ENCODE measurements at regions not wholly inside any gene's neighbourhood (a gene's known extent, or its start where the extent isn't known, plus 50 kb on each side); places are given as distances from the start of the nearest gene placed in this dataset.

GRCh38 chr20:40444516-40444915, 244.5 kb downstream of the MAFB start:
- intact Hi-C loops (cut with DNase I), result no loop called here
- Histone ChIP-seq H3K4me1 (ENCODE audit: control insufficient read depth in 2 of 3, insufficient read depth in 2 of 3, low read depth in 1 of 3, low read length in 3 of 3) (no peaks in the 10 kb centered on the region), H3K27ac (ENCODE audit: low read depth in 2 of 2, low read length in 2 of 2) (no peak overlapping the region), H3K36me3 (ENCODE audit: control insufficient read depth in 2 of 3, insufficient read depth in 3 of 3, low read length in 3 of 3) (no peaks in the 10 kb centered on the region), H3K27me3 (ENCODE audit: control insufficient read depth, insufficient read depth, low read length) (no peaks in the 10 kb centered on the region), H3K4me3 (ENCODE audit: low read length in 3 of 3) (no peak overlapping the region), H3K9me3 (ENCODE audit: control insufficient read depth in 2 of 3, insufficient read depth in 1 of 3, low read length in 3 of 3) (no peaks in the 10 kb centered on the region), H3K9ac (ENCODE audit: low read length in 3 of 3) (no peak overlapping the region)
- no peak for TF ChIP-seq CTCF (IDR thresholded peaks at IDR 0.05; ENCODE audit: borderline replicate concordance, extremely low read depth, insufficient read depth)
- no peak for DNase-seq
- FAIRE-seq, result no peak

DNA sequence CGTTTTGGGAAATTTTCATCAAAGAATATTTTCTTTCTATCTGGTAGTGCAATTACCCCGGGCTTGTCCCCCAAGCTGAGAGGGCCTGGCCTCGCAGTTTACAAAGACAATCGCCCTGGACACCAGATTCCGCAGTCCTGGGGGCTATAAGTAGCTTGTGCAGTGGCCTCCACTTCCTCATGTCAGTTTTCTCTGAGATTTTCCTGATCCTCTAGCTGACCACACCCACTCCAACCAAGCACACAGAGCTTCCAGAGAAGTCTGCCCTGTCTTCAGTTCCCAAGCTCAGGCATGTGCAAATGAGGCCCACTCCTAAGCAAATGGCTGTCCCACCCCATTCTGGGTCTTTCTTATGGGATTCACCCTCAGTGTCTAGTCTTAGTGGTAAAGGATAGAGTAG, 245.3 kb downstream of the MAFB start:
- intact Hi-C loops (cut with DNase I), result no loop called here
- DNase-seq (no peak), FAIRE-seq (no peak)
- Histone ChIP-seq H3K27ac (ENCODE audit: low read depth in 2 of 2, low read length in 2 of 2) (no peak overlapping the region), H3K27me3 (ENCODE audit: control insufficient read depth, insufficient read depth, low read length) (no peaks in the 10 kb centered on the region), H3K9me3 (ENCODE audit: control insufficient read depth in 2 of 3, insufficient read depth in 1 of 3, low read length in 3 of 3) (no peaks in the 10 kb centered on the region), H3K4me1 (ENCODE audit: control insufficient read depth in 2 of 3, insufficient read depth in 2 of 3, low read depth in 1 of 3, low read length in 3 of 3) (no peaks in the 10 kb centered on the region), H3K36me3 (ENCODE audit: control insufficient read depth in 2 of 3, insufficient read depth in 3 of 3, low read length in 3 of 3) (no peaks in the 10 kb centered on the region), H3K9ac (ENCODE audit: low read length in 3 of 3) (no peak overlapping the region), H3K4me3 (ENCODE audit: low read length in 3 of 3) (no peak overlapping the region)
- no peak for TF ChIP-seq CTCF (IDR thresholded peaks at IDR 0.05; ENCODE audit: borderline replicate concordance, extremely low read depth, insufficient read depth)

DNA sequence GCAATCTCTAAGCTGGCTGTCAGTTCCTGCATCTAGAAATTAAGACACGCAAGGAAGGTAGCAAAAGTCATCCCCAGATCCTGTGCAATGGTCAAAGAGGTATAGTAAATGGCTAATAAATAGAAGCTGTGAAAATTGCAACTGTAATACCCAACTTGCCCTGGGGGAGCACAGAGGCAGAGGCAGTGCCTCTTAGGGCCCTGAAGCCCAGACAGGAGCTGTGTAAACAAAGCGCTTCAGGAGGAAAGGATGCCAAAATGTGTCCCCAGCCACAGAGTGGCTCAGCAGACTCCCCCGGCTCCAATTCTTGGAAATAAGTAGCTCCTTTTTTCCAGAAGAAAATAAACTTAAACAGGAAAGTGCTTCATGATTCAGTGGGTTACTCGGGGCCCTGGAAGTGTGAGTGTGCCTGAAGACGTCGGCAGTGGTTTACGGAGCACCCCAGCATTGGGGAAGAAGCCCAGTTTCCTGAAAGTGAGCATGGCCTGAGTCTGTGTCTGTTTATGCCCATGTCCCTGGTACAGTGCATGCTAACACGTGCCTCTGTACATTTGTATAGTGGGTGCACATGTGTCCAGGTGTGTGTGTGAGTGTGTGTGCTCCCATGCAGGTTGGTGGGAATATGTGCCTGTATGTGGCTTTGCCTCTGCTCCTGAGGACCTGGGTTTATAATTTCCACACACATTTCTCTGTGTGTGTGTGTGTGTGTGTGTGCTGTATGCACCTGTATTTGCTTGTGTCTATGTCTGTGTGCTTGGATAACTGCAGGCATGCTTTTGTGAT, 246.7 kb downstream of the MAFB start:
- H3K9ac ChIP-seq (ENCODE audit: low read length in 3 of 3), result no peak overlapping the region
- no peak for TF ChIP-seq CTCF (IDR thresholded peaks at IDR 0.05; ENCODE audit: borderline replicate concordance, extremely low read depth, insufficient read depth)
- intact Hi-C loops (cut with DNase I), result no loop called here
- no peaks in the 10 kb centered on the region for H3K36me3 ChIP-seq (ENCODE audit: control insufficient read depth in 2 of 3, insufficient read depth in 3 of 3, low read length in 3 of 3)
- H3K27ac ChIP-seq (ENCODE audit: low read depth in 2 of 2, low read length in 2 of 2), result no peak overlapping the region
- peak in 1 of 5 donors; percentile 26 for DNase-seq
- no peak for FAIRE-seq
- no peaks in the 10 kb centered on the region for H3K9me3 ChIP-seq (ENCODE audit: control insufficient read depth in 2 of 3, insufficient read depth in 1 of 3, low read length in 3 of 3)
- H3K4me1 ChIP-seq (ENCODE audit: control insufficient read depth in 2 of 3, insufficient read depth in 2 of 3, low read depth in 1 of 3, low read length in 3 of 3), result no peaks in the 10 kb centered on the region
- H3K4me3 ChIP-seq (ENCODE audit: low read length in 3 of 3), result no peak overlapping the region
- H3K27me3 ChIP-seq (ENCODE audit: control insufficient read depth, insufficient read depth, low read length), result no peaks in the 10 kb centered on the region

GRCh38 chr20:40441771-40442170, 247.3 kb downstream of the MAFB start:
- no peaks in the 10 kb centered on the region for H3K36me3 ChIP-seq (ENCODE audit: control insufficient read depth in 2 of 3, insufficient read depth in 3 of 3, low read length in 3 of 3)
- no peak overlapping the region for H3K27ac ChIP-seq (ENCODE audit: low read depth in 2 of 2, low read length in 2 of 2)
- H3K9ac ChIP-seq (ENCODE audit: low read length in 3 of 3), result no peak overlapping the region
- no peaks in the 10 kb centered on the region for H3K27me3 ChIP-seq (ENCODE audit: control insufficient read depth, insufficient read depth, low read length)
- TF ChIP-seq CTCF (IDR thresholded peaks at IDR 0.05; ENCODE audit: borderline replicate concordance, extremely low read depth, insufficient read depth), result no peak
- no peaks in the 10 kb centered on the region for H3K4me1 ChIP-seq (ENCODE audit: control insufficient read depth in 2 of 3, insufficient read depth in 2 of 3, low read depth in 1 of 3, low read length in 3 of 3)
- H3K9me3 ChIP-seq (ENCODE audit: control insufficient read depth in 2 of 3, insufficient read depth in 1 of 3, low read length in 3 of 3), result no peaks in the 10 kb centered on the region
- intact Hi-C loops (cut with DNase I), result no loop called here
- DNase-seq, result no peak
- FAIRE-seq, result no peak
- H3K4me3 ChIP-seq (ENCODE audit: low read length in 3 of 3), result no peak overlapping the region

Data from kidney (tissue), 13 donors.